ENCODE measurements at regions not wholly inside any gene's neighbourhood (a gene's known extent, or its start where the extent isn't known, plus 50 kb on each side); places are given as distances from the start of the nearest gene placed in this dataset.
"Not testable (repeated sequence)": the region's sequence is repeated elsewhere in the genome, so short reads cannot be mapped to it uniquely, and the experiment has no call there.

DNA sequence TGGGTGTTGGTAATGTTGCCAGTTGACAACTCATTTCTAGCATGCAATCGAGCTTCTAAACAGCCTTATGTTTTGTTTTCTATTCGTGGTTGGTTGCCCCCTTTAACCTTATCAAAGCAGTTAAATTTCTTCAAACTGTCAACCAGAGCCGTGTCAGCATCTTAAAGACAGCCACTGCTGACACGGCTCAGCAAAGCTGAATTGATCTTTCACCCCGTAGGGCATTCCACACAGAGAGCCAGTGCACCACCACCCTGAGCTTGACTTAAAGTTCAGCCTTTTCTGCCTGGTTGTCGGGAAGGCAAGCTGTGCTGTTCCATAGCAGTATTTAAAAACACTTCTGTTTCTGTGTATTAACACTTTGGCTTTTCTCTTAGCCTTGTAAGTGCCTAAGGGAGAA lies 355.0 kb upstream of the CHST9 start:
- Mint-ChIP-seq H3K9me3 (peaks cover 9% of the 10 kb centered on the region), H3K4me1 (no peaks in the 10 kb centered on the region), H3K36me3 (no peaks in the 10 kb centered on the region), H3K27ac (no peak overlapping the region), H3K27me3 (no peaks in the 10 kb centered on the region), H3K4me3 (no peak overlapping the region)
- no peak for DNase-seq

DNA sequence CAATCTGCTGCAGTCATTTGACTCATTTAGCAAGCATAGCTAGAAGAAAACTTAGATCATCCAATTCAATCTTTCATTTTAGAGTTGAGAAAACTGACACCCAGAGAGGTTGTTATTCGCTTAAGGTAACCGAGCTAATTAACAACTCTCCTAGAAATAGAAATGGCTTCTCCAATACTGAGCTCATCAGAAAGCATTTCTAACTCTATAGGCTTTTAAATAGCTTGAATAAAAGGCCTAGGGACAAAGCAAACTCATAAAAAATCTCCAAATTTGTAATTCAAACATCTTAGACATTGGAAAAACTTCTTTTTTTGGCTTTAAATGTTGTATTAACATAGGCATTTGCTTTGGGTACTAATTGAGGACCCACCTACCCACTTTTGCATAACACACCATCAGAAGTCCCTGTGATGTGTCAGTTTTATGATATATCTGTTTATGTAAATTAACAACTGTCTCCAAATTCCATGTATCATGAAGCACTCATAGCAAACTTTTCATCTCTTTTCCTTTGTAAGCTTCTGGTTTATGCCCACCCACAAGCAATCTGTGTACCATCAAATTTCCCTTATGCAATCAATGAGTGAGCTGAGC lies 343.9 kb upstream of the CHST9 start:
- H3K4me3 Mint-ChIP-seq, result no peak overlapping the region
- no peaks in the 10 kb centered on the region for H3K4me1 Mint-ChIP-seq
- H3K36me3 Mint-ChIP-seq, result no peaks in the 10 kb centered on the region
- no peak overlapping the region for H3K27ac Mint-ChIP-seq
- no peaks in the 10 kb centered on the region for H3K27me3 Mint-ChIP-seq
- no peak for DNase-seq
- H3K9me3 Mint-ChIP-seq, result peaks cover 7% of the 10 kb centered on the region

- Mint-ChIP-seq H3K9me3 (peaks cover 7% of the 10 kb centered on the region), H3K27me3 (no peaks in the 10 kb centered on the region), H3K27ac (no peak overlapping the region), H3K36me3 (no peaks in the 10 kb centered on the region), H3K4me3 (no peak overlapping the region), H3K4me1 (no peaks in the 10 kb centered on the region)
- DNase-seq, result no peak
Measured at GRCh38 chr18:27527856-27528255, 342.7 kb upstream of the CHST9 start.

GRCh38 chr18:27520401-27520800 lies 335.3 kb upstream of the CHST9 start:
- no peaks in the 10 kb centered on the region for H3K27me3 Mint-ChIP-seq
- H3K9me3 Mint-ChIP-seq, result peaks cover 4% of the 10 kb centered on the region
- no peak overlapping the region for H3K4me3 Mint-ChIP-seq
- no peak overlapping the region for H3K27ac Mint-ChIP-seq
- no peaks in the 10 kb centered on the region for H3K36me3 Mint-ChIP-seq
- no peak for DNase-seq
- no peaks in the 10 kb centered on the region for H3K4me1 Mint-ChIP-seq

DNA sequence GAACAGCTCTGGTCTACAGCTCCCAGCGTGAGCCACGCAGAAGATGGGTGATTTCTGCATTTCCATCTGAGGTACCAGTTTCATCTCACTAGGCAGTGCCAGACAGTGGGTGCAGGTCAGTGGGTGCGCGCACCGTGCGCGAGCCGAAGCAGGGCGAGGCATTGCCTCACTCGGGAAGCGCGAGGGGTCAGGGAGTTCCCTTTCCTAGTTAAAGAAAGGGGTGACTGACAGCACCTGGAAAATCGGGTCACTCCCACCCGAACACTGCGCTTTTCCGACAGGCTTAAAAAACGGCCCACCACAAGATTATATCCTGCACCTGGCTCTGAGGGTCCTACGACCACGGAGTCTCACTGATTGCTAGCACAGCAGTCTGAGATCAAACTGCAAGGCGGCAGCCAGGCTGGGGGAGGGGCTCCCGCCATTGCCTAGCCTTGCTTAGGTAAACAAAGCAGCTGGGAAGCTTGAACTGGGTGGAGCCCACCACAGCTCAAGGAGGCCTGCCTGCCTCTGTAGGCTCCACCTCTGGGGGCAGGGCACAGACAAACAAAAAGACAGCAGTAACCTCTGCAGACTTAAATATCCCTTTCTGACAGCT lies 325.0 kb upstream of the CHST9 start:
- H3K36me3 Mint-ChIP-seq, H3K27me3 Mint-ChIP-seq, H3K4me1 Mint-ChIP-seq, DNase-seq, H3K4me3 Mint-ChIP-seq, H3K9me3 Mint-ChIP-seq, H3K27ac Mint-ChIP-seq: not testable (repeated sequence)

GRCh38 chr18:27501671-27502070 lies 316.6 kb upstream of the CHST9 start:
- DNase-seq, result no peak
- no peaks in the 10 kb centered on the region for H3K27me3 Mint-ChIP-seq
- no peak overlapping the region for H3K4me3 Mint-ChIP-seq
- H3K27ac Mint-ChIP-seq, result no peak overlapping the region
- peaks cover 8% of the 10 kb centered on the region for H3K9me3 Mint-ChIP-seq
- no peaks in the 10 kb centered on the region for H3K4me1 Mint-ChIP-seq
- H3K36me3 Mint-ChIP-seq, result no peaks in the 10 kb centered on the region

GRCh38 chr18:27500531-27500930 lies 315.4 kb upstream of the CHST9 start:
- H3K27me3 Mint-ChIP-seq, result no peaks in the 10 kb centered on the region
- H3K4me1 Mint-ChIP-seq, result no peaks in the 10 kb centered on the region
- DNase-seq, result no peak
- no peak overlapping the region for H3K27ac Mint-ChIP-seq
- H3K9me3 Mint-ChIP-seq, result peaks cover 7% of the 10 kb centered on the region
- no peaks in the 10 kb centered on the region for H3K36me3 Mint-ChIP-seq
- no peak overlapping the region for H3K4me3 Mint-ChIP-seq

DNA sequence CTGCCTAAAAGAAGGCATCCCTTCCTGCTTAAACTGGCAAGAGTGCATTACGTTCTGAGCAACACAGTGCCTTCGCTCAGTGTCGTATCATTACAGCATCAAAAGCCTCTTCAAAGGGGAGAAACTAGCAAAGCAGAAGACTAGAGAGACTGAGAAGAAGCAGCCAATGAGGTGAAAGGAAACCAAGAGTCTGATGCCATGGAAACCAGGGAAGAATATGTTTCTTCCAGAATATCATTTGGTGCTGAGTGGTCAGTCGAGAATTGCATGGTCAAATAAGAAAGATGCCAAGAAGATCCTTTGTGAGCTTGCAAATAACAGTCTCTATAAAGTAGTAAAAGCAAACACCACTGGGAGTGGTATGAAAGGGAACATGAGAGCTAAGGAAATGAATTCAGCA lies 312.1 kb upstream of the CHST9 start:
- H3K4me1 Mint-ChIP-seq, result no peaks in the 10 kb centered on the region
- H3K27ac Mint-ChIP-seq, result no peak overlapping the region
- DNase-seq, result no peak
- H3K9me3 Mint-ChIP-seq, result peaks cover 2% of the 10 kb centered on the region
- no peaks in the 10 kb centered on the region for H3K27me3 Mint-ChIP-seq
- no peak overlapping the region for H3K4me3 Mint-ChIP-seq
- H3K36me3 Mint-ChIP-seq, result no peaks in the 10 kb centered on the region

GRCh38 chr18:27493182-27493581 lies 308.1 kb upstream of the CHST9 start:
- no peaks in the 10 kb centered on the region for H3K4me1 Mint-ChIP-seq

DNA sequence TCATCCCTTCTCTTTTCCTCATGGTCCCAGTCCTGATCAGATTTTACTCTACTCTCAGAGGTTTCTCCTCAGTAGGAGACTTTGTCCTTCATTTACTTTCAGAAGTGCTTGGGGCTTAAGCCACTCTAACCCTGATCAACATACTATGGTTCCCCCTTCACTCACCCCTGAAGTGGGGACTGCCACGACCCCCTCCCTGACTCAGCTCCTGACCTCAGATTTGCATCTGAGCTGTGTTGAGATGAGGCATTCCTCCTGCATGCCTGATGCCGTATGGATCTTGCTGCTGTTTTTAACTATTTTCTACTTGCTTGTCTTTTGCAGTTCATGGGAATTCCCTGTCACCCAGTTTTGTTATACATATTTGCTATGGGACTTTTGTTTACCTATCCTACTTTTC lies 306.7 kb upstream of the CHST9 start:
- DNase-seq, result no peak
- Mint-ChIP-seq H3K27ac (no peak overlapping the region), H3K4me3 (no peak overlapping the region), H3K4me1 (no peaks in the 10 kb centered on the region), H3K9me3 (peaks cover 3% of the 10 kb centered on the region), H3K36me3 (no peaks in the 10 kb centered on the region), H3K27me3 (no peaks in the 10 kb centered on the region)

More at GRCh38 chr18:27493182-27493581, 308.1 kb upstream of the CHST9 start:
- no peak for DNase-seq
- no peak overlapping the region for H3K27ac Mint-ChIP-seq
- no peaks in the 10 kb centered on the region for H3K27me3 Mint-ChIP-seq
- peaks cover 3% of the 10 kb centered on the region for H3K9me3 Mint-ChIP-seq
- no peak overlapping the region for H3K4me3 Mint-ChIP-seq
- no peaks in the 10 kb centered on the region for H3K36me3 Mint-ChIP-seq

DNA sequence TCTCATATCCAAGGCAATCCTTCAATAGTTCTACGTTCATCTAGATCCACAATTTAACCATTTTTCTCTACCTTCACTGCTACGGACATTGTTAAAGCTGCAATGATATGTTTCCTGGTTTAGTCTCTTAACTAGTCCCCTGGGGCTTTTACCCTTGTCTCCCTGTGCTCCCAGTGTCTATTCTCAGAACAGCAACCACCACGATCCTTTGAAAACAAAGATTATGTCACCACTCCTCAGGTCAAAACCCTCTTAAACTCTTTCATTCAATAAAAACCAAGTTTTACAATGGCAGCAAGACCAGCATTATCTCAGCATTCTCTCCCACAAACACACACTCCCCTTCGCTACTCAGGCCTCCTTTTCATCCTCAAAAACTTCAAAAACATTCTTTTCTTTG lies 298.2 kb upstream of the CHST9 start:
- Mint-ChIP-seq H3K4me1 (no peaks in the 10 kb centered on the region), H3K9me3 (peaks cover 2% of the 10 kb centered on the region), H3K27me3 (no peaks in the 10 kb centered on the region), H3K27ac (no peak overlapping the region), H3K4me3 (no peak overlapping the region), H3K36me3 (no peaks in the 10 kb centered on the region)
- no peak for DNase-seq

DNA sequence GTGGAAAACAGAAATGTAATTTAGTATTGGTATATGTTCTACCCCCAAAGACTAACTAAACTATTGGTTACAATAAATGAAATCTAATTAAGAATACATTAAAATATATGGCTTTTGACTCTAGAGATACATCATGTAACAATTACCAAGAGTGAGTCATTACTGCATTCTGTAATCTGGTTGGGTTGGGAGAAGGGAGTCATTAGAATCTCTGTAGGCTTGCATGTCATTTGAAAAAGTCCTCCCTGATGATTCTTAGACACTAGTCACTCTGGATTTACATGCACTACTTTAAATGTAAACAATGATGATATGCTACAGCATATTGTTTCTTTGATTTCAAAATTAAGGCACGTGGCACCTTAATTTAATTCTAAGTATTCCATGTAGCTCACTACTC lies 293.4 kb upstream of the CHST9 start:
- Mint-ChIP-seq H3K4me1 (no peaks in the 10 kb centered on the region), H3K4me3 (no peak overlapping the region), H3K27ac (no peak overlapping the region), H3K9me3 (peaks cover 8% of the 10 kb centered on the region), H3K36me3 (no peaks in the 10 kb centered on the region), H3K27me3 (no peaks in the 10 kb centered on the region)
- DNase-seq, result no peak

- Mint-ChIP-seq H3K27ac (no peak overlapping the region), H3K9me3 (peaks cover 8% of the 10 kb centered on the region), H3K4me3 (no peak overlapping the region), H3K4me1 (no peaks in the 10 kb centered on the region), H3K36me3 (no peaks in the 10 kb centered on the region), H3K27me3 (no peaks in the 10 kb centered on the region)
- DNase-seq, result no peak
Measured at GRCh38 chr18:27473318-27473717, 288.2 kb upstream of the CHST9 start.

GRCh38 chr18:27467073-27467472 lies 282.0 kb upstream of the CHST9 start:
- DNase-seq, result no peak
- Mint-ChIP-seq H3K27me3 (no peaks in the 10 kb centered on the region), H3K4me3 (no peak overlapping the region), H3K36me3 (no peaks in the 10 kb centered on the region), H3K9me3 (peaks cover 2% of the 10 kb centered on the region), H3K4me1 (no peaks in the 10 kb centered on the region), H3K27ac (no peak overlapping the region)

GRCh38 chr18:27461957-27462356 lies 276.8 kb upstream of the CHST9 start:
- H3K36me3 Mint-ChIP-seq, result no peaks in the 10 kb centered on the region
- no peaks in the 10 kb centered on the region for H3K9me3 Mint-ChIP-seq
- H3K4me1 Mint-ChIP-seq, result no peaks in the 10 kb centered on the region
- H3K4me3 Mint-ChIP-seq, result no peak overlapping the region
- H3K27ac Mint-ChIP-seq, result no peak overlapping the region
- peaks cover 5% of the 10 kb centered on the region for H3K27me3 Mint-ChIP-seq
- no peak for DNase-seq

DNA sequence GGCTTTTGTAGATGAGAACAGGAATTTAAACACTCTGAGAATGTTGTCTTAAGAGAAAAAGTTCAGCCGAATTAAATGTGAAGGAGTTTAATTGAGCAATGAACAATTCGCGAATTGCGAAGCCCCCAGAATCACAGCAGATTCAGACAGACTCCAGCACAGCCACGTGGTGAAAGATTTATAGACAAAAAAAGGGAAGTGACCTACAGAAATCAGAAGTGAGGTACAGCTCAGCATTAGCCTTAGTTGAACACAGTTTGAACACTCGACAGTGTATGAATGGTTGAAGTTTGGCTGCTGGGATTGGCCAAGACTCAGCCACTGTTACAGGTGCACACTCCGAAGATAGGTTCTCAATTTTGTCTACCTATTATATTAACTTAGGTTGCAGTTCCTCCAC lies 264.0 kb upstream of the CHST9 start:
- Mint-ChIP-seq H3K27me3 (no peaks in the 10 kb centered on the region), H3K4me3 (no peak overlapping the region), H3K36me3 (no peaks in the 10 kb centered on the region), H3K9me3 (peaks cover 3% of the 10 kb centered on the region), H3K27ac (no peak overlapping the region), H3K4me1 (no peaks in the 10 kb centered on the region)
- no peak for DNase-seq

Measured in activated naive CD8-positive, alpha-beta T cell treated with anti-CD3 and anti-CD28 coated beads for 36 hours (primary cell).